Esophagus muscularis mucosa (tissue), 4 donors: ENCODE measurements at regions not wholly inside any gene's neighbourhood (a gene's known extent, or its start where the extent isn't known, plus 50 kb on each side); places are given as distances from the start of the nearest gene placed in this dataset.

ENCODE experiments used
- DNase-seq: peaks from one replicate; pipeline ENCODE4 v3.0.0-alpha.2; 2017; ENCODE audit errors: extremely low spot score
- H3K27ac ChIP-seq, 4 donors: fragments of 200-600 bp; sonication (generic); replicated peaks in 1 of 4; 1 replicate in 3 of 4; 2 replicates in 1 of 4; pipeline ENCODE4 v1.5.1; 2016 to 2019; ENCODE audit warnings: mild to moderate bottlenecking in 1 of 4
- H3K27me3 ChIP-seq, 4 donors: fragments of 200-600 bp; sonication (generic); one replicate each; pipeline versions ENCODE4 v1.5.1 to v1.6.0; 2016 to 2019
- H3K36me3 ChIP-seq, 4 donors: fragments of 200-600 bp; sonication (generic); one replicate each; pipeline ENCODE4 v1.5.1; 2016 to 2019
- H3K4me1 ChIP-seq, 4 donors: fragments of 200-600 bp; sonication (generic); one replicate each; pipeline ENCODE4 v1.5.1; 2016 to 2019
- H3K4me3 ChIP-seq, 4 donors: fragments of 200-600 bp; sonication (generic); 1 replicate in 2 of 4; 2 replicates in 2 of 4; pipeline ENCODE4 v1.5.1; 2016 to 2019; ENCODE audit warnings: mild to moderate bottlenecking in 4 of 4, moderate library complexity in 1 of 4
- H3K9me3 ChIP-seq, 4 donors: fragments of 200-600 bp; sonication (generic); 1 replicate in 3 of 4; 2 replicates in 1 of 4; pipeline ENCODE4 v1.5.1; 2016 to 2019
- EP300 ChIP-seq: sonication (generic); formaldehyde crosslinking; IDR thresholded peaks from one replicate; pipeline ENCODE4 v1.6.1; 2017; ENCODE audit warnings: antibody characterized with exemption
- POLR2A ChIP-seq: fragments of 450-650 bp; IDR thresholded peaks from one replicate; pipeline ENCODE4 v1.6.1; 2017; ENCODE audit warnings: antibody characterized with exemption, moderate library complexity, mild to moderate bottlenecking, low read depth
- POLR2AphosphoS5 ChIP-seq, 2 donors: sonication (generic); formaldehyde crosslinking; IDR thresholded peaks; one replicate each; pipeline ENCODE4 v1.6.1; 2017; ENCODE audit warnings: antibody characterized with exemption in 2 of 2
- WGBS: methylation state at CpG from one replicate; pipeline ENCODE4 v1.1.5; 2018; 5-methylcytosine and 5-hydroxymethylcytosine counted together
- intact Hi-C: fragments of 100-400 bp; cut with DNase I; formaldehyde crosslinking; loops from one replicate; pipeline ENCODE4 v1.15.1; 2023
- TF ChIP-seq, protein P1 (sequence below), 3 experiments: fragments of 200-600 bp in 2 of 3; fragments of 450-650 bp in 1 of 3; sonication (generic) in 2 of 3; IDR thresholded peaks; one replicate each; pipeline ENCODE4 v1.5.1; 2017 to 2019; ENCODE audit warnings: antibody characterized with exemption in 3 of 3, mild to moderate bottlenecking in 2 of 3, moderate library complexity in 1 of 3

DNA sequence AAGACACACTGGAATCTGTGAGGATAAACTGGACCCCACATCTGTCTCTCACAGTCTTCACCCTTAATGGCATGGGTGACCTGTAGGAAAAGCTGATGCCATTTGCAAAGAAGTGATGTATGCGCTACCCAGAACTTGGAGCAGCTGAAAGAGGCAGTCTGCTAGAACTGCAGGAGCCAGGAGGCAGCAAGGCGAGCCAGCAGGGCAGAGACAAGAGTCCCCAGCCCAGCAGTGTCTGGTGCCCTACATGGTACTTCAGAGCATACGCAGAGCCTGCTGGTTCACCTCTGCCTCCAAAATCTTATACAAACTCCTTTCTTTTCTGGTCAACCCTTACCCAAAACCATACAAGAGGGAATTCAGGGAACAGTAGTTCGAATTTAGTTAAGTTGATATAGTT lies 683.1 kb upstream of the RAB6C start:
- 92% methylated on average over 4 of the region's 4 CpGs for WGBS
- H3K36me3 ChIP-seq = no peaks in the 10 kb centered on the region
- no peaks in the 10 kb centered on the region for H3K9me3 ChIP-seq
- H3K4me3 ChIP-seq = no peak overlapping the region
- DNase-seq = no peak
- H3K27me3 ChIP-seq = no peaks in the 10 kb centered on the region
- intact Hi-C loops = no loop called here
- peaks cover 8 to 47% (median 32%) of the 10 kb centered on the region in 4 donors for H3K4me1 ChIP-seq
- TF ChIP-seq EP300 = no peak
- TF ChIP-seq POLR2A = no peak
- TF ChIP-seq, protein P1, sequence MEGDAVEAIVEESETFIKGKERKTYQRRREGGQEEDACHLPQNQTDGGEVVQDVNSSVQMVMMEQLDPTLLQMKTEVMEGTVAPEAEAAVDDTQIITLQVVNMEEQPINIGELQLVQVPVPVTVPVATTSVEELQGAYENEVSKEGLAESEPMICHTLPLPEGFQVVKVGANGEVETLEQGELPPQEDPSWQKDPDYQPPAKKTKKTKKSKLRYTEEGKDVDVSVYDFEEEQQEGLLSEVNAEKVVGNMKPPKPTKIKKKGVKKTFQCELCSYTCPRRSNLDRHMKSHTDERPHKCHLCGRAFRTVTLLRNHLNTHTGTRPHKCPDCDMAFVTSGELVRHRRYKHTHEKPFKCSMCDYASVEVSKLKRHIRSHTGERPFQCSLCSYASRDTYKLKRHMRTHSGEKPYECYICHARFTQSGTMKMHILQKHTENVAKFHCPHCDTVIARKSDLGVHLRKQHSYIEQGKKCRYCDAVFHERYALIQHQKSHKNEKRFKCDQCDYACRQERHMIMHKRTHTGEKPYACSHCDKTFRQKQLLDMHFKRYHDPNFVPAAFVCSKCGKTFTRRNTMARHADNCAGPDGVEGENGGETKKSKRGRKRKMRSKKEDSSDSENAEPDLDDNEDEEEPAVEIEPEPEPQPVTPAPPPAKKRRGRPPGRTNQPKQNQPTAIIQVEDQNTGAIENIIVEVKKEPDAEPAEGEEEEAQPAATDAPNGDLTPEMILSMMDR (IDR thresholded peaks at IDR 0.05) = no peak
- no peak for TF ChIP-seq POLR2AphosphoS5 (IDR thresholded peaks at IDR 0.05)
- H3K27ac ChIP-seq = peak overlapping the region in 1 of 4 donors; percentile 20

DNA sequence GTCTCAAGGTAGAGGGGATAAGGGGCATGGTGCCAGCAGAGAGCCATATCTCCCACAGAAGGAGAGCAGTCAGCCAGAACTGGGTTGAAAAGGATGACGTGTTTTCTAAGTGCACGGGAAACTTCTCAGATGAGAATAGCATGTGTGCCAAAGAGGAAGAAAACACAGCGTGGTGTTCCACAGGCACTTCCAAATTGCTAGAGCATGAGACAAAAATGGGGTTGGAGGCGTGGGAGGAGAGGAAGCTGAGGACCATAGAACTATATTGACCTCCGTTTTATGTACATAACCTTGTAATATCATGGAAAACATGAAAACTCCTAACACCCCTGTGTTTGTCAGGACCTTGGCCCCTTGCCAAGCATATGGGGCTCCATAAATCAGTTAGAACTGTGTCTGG lies 682.7 kb upstream of the RAB6C start:
- peak in 1 of 2 donors; percentile 43 for TF ChIP-seq POLR2AphosphoS5 (IDR thresholded peaks at IDR 0.05)
- TF ChIP-seq EP300 = no peak
- Histone ChIP-seq H3K4me3 (no peak overlapping the region), H3K27ac (peak overlapping the region in 2 of 4 donors; percentile 1 to 20), H3K36me3 (no peaks in the 10 kb centered on the region), H3K9me3 (no peaks in the 10 kb centered on the region), H3K27me3 (no peaks in the 10 kb centered on the region), H3K4me1 (peaks cover 9 to 51% (median 36%) of the 10 kb centered on the region in 4 donors)
- intact Hi-C loops = no loop called here
- 23% methylated on average over 5 of the region's 5 CpGs for WGBS
- DNase-seq = no peak

DNA sequence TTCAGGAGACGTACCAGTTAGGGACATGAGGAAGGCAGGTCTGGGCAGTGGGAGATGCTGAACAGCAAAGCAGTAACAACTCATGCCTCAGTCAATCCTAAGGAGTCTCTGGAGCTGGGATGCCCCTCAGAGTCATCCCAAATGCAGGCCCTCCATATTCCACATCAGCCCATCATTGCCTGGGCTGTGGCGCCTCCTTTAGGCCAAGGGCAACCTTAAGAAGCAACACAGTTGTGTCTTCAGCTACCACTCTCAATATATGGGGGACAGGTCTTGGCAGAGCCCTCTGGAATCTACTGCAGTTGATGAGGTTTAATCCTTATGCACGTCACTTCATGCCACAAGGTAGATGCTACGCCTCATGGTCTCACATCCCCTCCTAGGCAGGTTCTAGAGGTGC lies 682.0 kb upstream of the RAB6C start:
- H3K4me3 ChIP-seq = no peak overlapping the region
- peak overlapping the region in 2 of 4 donors; percentile 1 to 20 for H3K27ac ChIP-seq
- TF ChIP-seq, protein P1 (IDR thresholded peaks at IDR 0.05) = no peak
- no peak for TF ChIP-seq POLR2AphosphoS5 (IDR thresholded peaks at IDR 0.05)
- no peak for TF ChIP-seq POLR2A
- TF ChIP-seq EP300 = no peak
- intact Hi-C loops = no loop called here
- no peak for DNase-seq
- no peaks in the 10 kb centered on the region for H3K36me3 ChIP-seq
- WGBS = 89% methylated on average over 4 of the region's 4 CpGs
- H3K9me3 ChIP-seq = no peaks in the 10 kb centered on the region
- no peaks in the 10 kb centered on the region for H3K27me3 ChIP-seq
- H3K4me1 ChIP-seq = peaks cover 15 to 58% (median 42%) of the 10 kb centered on the region in 4 donors

DNA sequence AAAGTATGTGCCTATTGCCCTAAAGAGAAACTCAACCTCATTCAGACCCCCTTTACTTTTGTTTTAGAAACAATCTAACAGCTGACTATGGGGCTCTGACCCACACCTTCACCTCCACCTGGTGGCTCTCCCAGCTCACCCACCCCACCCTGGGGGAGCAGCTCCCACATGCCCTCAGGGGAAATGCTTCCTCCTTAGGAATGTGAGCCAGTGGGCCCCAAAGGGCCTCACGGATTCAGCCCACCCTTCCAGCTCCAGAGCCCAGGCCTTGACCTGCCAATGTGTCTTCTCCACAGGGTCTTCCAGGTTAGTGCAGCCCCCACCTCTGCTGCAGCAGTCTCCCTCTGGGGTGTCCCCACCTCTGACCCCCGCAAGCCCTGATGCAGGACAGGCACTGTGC lies 680.1 kb upstream of the RAB6C start:
- no peak for TF ChIP-seq POLR2AphosphoS5 (IDR thresholded peaks at IDR 0.05)
- no peak for TF ChIP-seq POLR2A
- Histone ChIP-seq H3K27me3 (no peaks in the 10 kb centered on the region), H3K4me1 (peaks cover 20 to 69% (median 51%) of the 10 kb centered on the region in 4 donors), H3K36me3 (no peaks in the 10 kb centered on the region), H3K4me3 (no peak overlapping the region), H3K9me3 (no peaks in the 10 kb centered on the region), H3K27ac (no peak overlapping the region)
- DNase-seq = no peak
- 83% methylated on average over 1 of the region's 2 CpGs for WGBS
- intact Hi-C loops = no loop called here

DNA sequence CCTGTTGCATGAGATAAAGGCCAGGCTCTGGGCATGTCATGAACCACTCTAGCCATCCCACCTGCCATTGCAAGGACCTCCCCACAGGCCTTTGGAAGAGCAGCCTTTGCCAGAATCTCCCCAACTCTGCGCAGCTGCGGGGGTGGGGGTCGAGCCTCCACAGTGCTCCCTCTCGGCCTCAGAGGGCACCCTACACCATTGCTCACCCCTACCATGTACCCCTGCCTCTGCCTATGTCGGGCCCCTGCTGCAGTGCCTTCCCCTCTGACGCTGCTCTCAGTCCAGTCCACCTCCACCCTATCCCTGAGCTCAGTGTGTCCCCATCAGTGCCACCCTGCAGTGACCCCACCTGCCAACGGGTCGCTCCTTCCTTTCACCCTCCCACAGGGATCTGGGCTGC lies 679.7 kb upstream of the RAB6C start:
- 96% methylated on average over 4 of the region's 8 CpGs for WGBS
- intact Hi-C loops = no loop called here
- Histone ChIP-seq H3K27me3 (no peaks in the 10 kb centered on the region), H3K36me3 (no peaks in the 10 kb centered on the region), H3K9me3 (no peaks in the 10 kb centered on the region), H3K4me3 (no peak overlapping the region), H3K27ac (no peak overlapping the region), H3K4me1 (peaks cover 20 to 69% (median 51%) of the 10 kb centered on the region in 4 donors)
- no peak for TF ChIP-seq POLR2A
- TF ChIP-seq POLR2AphosphoS5 (IDR thresholded peaks at IDR 0.05) = no peak
- no peak for TF ChIP-seq EP300
- TF ChIP-seq, protein P1 (IDR thresholded peaks at IDR 0.05) = no peak
- DNase-seq = no peak

DNA sequence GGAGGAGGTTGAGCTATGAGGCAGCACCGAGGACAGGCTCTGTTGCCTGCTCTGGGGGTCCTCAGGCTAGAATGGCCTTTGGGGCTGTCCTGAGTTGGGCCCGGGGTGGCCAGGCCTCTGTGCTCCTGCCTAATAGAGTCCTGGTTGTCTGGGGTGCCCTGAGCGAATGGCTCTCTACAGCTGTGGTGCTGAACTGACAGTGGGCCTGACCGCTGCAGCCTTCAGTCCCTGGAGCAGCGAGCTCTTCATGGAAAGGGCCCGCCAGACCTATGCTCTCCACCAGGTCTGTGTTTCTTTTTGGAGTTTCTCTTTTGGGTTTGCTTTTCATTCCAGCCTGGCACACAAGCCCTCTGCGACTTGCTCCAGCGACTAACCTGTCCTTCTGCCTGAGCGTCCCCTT lies 679.0 kb upstream of the RAB6C start:
- Histone ChIP-seq H3K4me1 (peaks cover 20 to 69% (median 51%) of the 10 kb centered on the region in 4 donors), H3K27me3 (no peaks in the 10 kb centered on the region), H3K27ac (peak overlapping the region in 3 of 4 donors; percentile 73 to 75 (median 73)), H3K9me3 (no peaks in the 10 kb centered on the region), H3K36me3 (no peaks in the 10 kb centered on the region), H3K4me3 (no peak overlapping the region)
- intact Hi-C loops = no loop called here
- TF ChIP-seq, protein P1 (IDR thresholded peaks at IDR 0.05) = no peak
- TF ChIP-seq EP300 (no peak), POLR2AphosphoS5 (IDR thresholded peaks at IDR 0.05) (no peak), POLR2A (no peak)
- WGBS = 96% methylated on average over 7 of the region's 9 CpGs
- no peak for DNase-seq
